Activated naive CD8-positive, alpha-beta T cell treated with anti-CD3 and anti-CD28 coated beads for 36 hours (primary cell): ENCODE measurements at regions not wholly inside any gene's neighbourhood (a gene's known extent, or its start where the extent isn't known, plus 50 kb on each side); places are given as distances from the start of the nearest gene placed in this dataset.
"Not testable (repeated sequence)": the region's sequence is repeated elsewhere in the genome, so short reads cannot be mapped to it uniquely, and the experiment has no call there.

Experiments
- DNase-seq: peaks from one replicate; pipeline ENCODE4 v3.0.0; 2021
- H3K27ac Mint-ChIP-seq: one replicate; pipeline ENCODE4 v1.8.0; 2022; ENCODE audit warnings: mild to moderate bottlenecking, moderate library complexity, mixed read lengths
- H3K27me3 Mint-ChIP-seq: one replicate; pipeline ENCODE4 v1.8.0; 2022; ENCODE audit warnings: mild to moderate bottlenecking, mixed read lengths
- H3K36me3 Mint-ChIP-seq: one replicate; pipeline ENCODE4 v1.8.0; 2021; ENCODE audit warnings: mild to moderate bottlenecking, mixed read lengths
- H3K4me1 Mint-ChIP-seq: one replicate; pipeline ENCODE4 v1.8.0; 2021; ENCODE audit warnings: mixed read lengths
- H3K4me3 Mint-ChIP-seq: one replicate; pipeline ENCODE4 v1.8.0; 2022; ENCODE audit warnings: mild to moderate bottlenecking, moderate library complexity, mixed read lengths
- H3K9me3 Mint-ChIP-seq: one replicate; pipeline ENCODE4 v1.8.0; 2022; ENCODE audit warnings: mixed read lengths

DNA sequence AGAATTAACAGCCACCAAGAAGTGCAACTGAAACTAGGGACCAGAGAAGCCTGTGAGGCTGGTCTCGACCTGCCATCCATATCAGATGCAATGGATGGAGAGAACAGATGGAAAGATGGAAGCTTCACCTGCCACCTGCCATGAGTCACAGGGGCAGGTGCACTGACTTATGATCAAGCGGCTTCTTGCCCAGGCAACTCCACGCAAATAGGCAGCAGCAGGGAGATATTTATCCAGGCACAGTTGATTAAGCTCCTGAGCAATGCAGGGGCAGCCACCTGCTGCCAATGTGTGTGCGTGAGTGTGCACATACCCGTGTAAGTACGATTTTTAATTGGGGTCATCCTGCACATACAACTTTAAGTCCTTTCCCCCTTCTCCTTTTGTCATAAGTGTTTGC is 174.2 kb downstream of the PTPRU start:
- H3K27ac Mint-ChIP-seq: no peak overlapping the region
- no peak overlapping the region for H3K4me3 Mint-ChIP-seq
- H3K9me3 Mint-ChIP-seq: no peaks in the 10 kb centered on the region
- no peak for DNase-seq
- peaks cover 12% of the 10 kb centered on the region for H3K27me3 Mint-ChIP-seq
- peaks cover 2% of the 10 kb centered on the region for H3K4me1 Mint-ChIP-seq
- no peaks in the 10 kb centered on the region for H3K36me3 Mint-ChIP-seq

DNA sequence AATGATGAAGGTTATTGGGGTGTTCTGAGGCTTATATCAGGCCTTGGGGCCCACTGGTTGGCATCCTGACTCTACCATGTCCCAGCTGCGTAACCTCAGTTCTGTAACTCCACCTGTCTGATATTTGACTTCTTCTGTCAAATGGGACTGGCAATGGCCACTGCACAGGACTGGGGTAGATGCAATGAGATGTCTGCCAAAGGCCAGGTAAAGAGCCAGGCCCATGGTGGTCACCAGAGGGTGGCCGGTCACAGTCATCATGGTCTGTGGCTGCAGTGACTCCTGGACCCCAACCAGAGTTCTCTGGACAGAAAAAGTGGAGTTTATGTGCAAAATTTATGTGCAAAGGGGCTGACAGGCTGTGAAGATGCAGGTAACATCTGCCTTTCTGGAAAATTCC is 173.3 kb downstream of the PTPRU start:
- Mint-ChIP-seq H3K4me3 (no peak overlapping the region), H3K36me3 (no peaks in the 10 kb centered on the region), H3K27me3 (peaks cover 10% of the 10 kb centered on the region), H3K4me1 (peaks cover under 1% of the 10 kb centered on the region), H3K9me3 (peaks cover 1% of the 10 kb centered on the region), H3K27ac (no peak overlapping the region)
- no peak for DNase-seq

DNA sequence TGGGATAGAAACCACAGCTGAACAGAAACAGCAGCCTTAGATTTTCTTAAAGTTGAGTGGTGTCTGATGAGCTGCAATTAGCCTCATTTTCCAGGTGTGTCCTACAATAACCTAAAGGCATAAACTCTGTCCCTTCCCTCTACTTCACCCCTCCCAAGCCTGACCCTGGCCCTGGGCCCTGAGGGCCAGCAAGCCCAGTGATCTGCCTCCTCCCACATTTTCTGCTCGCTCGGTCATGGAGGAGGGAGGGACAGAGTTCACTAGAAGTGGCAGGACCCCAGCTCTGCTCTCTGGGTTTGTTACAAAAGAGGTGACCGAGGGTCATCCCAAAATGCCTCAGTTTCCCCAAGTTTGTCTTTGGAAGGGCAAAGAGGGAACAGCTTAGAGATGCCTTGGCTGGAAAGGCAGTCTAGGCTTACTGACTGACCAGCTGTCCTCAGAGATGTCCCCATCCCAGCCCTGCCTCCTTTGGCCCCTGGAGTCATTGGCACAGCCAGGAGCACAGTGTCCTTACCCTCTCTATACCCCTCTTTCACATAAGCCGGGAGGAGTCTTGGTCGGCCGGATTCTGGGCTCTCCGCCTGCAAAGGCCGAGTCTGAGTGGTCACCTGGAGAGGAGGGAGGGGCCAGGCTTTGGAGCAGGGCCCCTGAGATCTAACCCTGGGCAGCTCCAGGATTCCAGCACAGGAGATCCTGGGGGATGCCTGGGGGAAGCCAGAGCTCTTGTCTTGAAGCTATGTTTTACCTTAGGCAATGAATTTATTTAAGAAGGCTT is 172.7 kb downstream of the PTPRU start:
- DNase-seq: no peak
- Mint-ChIP-seq H3K9me3 (peaks cover 1% of the 10 kb centered on the region), H3K27ac (no peak overlapping the region), H3K4me1 (no peaks in the 10 kb centered on the region), H3K27me3 (peaks cover 10% of the 10 kb centered on the region), H3K4me3 (no peak overlapping the region), H3K36me3 (no peaks in the 10 kb centered on the region)

DNA sequence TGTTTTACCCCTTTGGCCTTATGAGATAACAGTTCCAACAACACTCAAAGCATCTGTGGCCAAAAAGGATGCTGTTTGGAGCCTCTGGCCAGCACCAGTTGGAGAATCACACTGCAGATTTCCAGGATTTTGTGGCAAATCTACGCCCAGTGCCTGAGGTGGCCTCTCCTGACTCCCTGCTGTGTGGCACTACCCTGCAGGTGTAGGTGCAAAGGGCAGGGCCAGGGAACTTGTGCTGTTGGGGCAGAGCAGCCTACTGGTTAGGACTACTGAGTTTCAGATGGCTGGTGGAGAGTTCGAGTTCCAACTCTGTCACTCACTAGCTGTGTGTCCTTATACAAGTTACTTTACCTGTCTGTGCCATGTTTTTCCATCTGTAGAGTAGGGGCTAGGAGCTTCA is 170.5 kb downstream of the PTPRU start:
- peaks cover 10% of the 10 kb centered on the region for H3K27me3 Mint-ChIP-seq

GRCh38 chr1:29400203-29400602 is 163.9 kb downstream of the PTPRU start:
- not testable (repeated sequence) for H3K27ac Mint-ChIP-seq, H3K36me3 Mint-ChIP-seq, H3K4me1 Mint-ChIP-seq, H3K27me3 Mint-ChIP-seq, H3K4me3 Mint-ChIP-seq, H3K9me3 Mint-ChIP-seq, DNase-seq

More for the DNA sequence above, 170.5 kb downstream of the PTPRU start:
- H3K9me3 Mint-ChIP-seq: peaks cover 1% of the 10 kb centered on the region
- H3K4me1 Mint-ChIP-seq: no peaks in the 10 kb centered on the region
- H3K36me3 Mint-ChIP-seq: no peaks in the 10 kb centered on the region
- H3K4me3 Mint-ChIP-seq: no peak overlapping the region
- no peak for DNase-seq
- no peak overlapping the region for H3K27ac Mint-ChIP-seq

DNA sequence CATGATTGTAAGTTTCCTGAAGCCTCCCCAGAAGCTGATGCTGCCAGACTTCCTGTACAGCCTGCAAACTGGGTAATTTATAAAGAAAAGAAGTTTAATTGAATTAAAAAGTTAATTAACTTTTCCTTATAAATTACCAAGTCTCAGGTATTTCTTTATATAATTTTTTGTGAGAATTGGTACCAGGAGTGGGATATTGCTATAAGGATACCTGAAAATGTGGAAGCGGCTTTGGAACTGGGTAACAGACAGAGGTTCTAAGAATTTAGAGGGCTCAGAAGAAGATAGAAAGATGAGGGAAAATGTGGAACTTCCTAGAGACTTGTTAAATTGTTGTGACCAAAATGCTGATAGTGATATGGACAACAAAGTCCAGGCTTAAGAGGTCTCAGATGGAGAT is 163.1 kb downstream of the PTPRU start:
- Mint-ChIP-seq H3K36me3 (no peaks in the 10 kb centered on the region), H3K4me1 (no peaks in the 10 kb centered on the region), H3K27ac (no peak overlapping the region), H3K9me3 (peaks cover 6% of the 10 kb centered on the region), H3K27me3 (no peaks in the 10 kb centered on the region), H3K4me3 (no peak overlapping the region)
- DNase-seq: no peak

DNA sequence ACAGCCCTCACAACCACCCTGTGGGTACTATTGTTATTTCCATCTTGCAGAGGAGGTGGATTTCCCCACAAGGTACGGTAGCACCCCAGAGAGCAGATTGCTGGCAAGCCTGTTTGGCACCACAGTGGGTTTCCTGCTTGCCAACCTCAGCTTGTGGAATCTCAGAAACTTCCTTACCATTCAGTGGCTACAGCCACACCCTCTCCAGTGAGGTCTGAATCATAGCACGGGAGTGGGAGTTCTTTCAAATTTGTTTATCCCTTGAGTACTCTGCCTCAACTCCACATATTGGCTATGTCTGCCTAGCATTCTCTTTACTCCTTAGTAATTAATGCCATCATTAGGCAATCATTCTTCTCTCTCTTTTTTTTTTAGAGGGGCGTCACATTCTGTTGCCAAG is 162.1 kb downstream of the PTPRU start:
- H3K36me3 Mint-ChIP-seq: no peaks in the 10 kb centered on the region
- no peaks in the 10 kb centered on the region for H3K4me1 Mint-ChIP-seq
- H3K4me3 Mint-ChIP-seq: no peak overlapping the region
- DNase-seq: no peak
- peaks cover 6% of the 10 kb centered on the region for H3K9me3 Mint-ChIP-seq
- H3K27ac Mint-ChIP-seq: no peak overlapping the region
- H3K27me3 Mint-ChIP-seq: no peaks in the 10 kb centered on the region

- no peak overlapping the region for H3K4me3 Mint-ChIP-seq
- H3K27ac Mint-ChIP-seq: no peak overlapping the region
- H3K36me3 Mint-ChIP-seq: no peaks in the 10 kb centered on the region
- peaks cover 6% of the 10 kb centered on the region for H3K9me3 Mint-ChIP-seq
- peaks cover 3% of the 10 kb centered on the region for H3K27me3 Mint-ChIP-seq
- DNase-seq: no peak
- H3K4me1 Mint-ChIP-seq: no peaks in the 10 kb centered on the region
Observed at GRCh38 chr1:29397981-29398380, 161.7 kb downstream of the PTPRU start.

GRCh38 chr1:29397256-29397590 is 160.9 kb downstream of the PTPRU start:
- peaks cover 8% of the 10 kb centered on the region for H3K27me3 Mint-ChIP-seq
- peaks cover 6% of the 10 kb centered on the region for H3K9me3 Mint-ChIP-seq
- no peaks in the 10 kb centered on the region for H3K4me1 Mint-ChIP-seq
- DNase-seq: no peak
- H3K4me3 Mint-ChIP-seq: no peak overlapping the region
- no peaks in the 10 kb centered on the region for H3K36me3 Mint-ChIP-seq
- no peak overlapping the region for H3K27ac Mint-ChIP-seq

- H3K4me3 Mint-ChIP-seq: no peak overlapping the region
- peaks cover 10% of the 10 kb centered on the region for H3K27me3 Mint-ChIP-seq
- DNase-seq: no peak
- peaks cover 6% of the 10 kb centered on the region for H3K9me3 Mint-ChIP-seq
- H3K4me1 Mint-ChIP-seq: no peaks in the 10 kb centered on the region
- no peaks in the 10 kb centered on the region for H3K36me3 Mint-ChIP-seq
- no peak overlapping the region for H3K27ac Mint-ChIP-seq
Observed at GRCh38 chr1:29396438-29397255, 160.3 kb downstream of the PTPRU start.

DNA sequence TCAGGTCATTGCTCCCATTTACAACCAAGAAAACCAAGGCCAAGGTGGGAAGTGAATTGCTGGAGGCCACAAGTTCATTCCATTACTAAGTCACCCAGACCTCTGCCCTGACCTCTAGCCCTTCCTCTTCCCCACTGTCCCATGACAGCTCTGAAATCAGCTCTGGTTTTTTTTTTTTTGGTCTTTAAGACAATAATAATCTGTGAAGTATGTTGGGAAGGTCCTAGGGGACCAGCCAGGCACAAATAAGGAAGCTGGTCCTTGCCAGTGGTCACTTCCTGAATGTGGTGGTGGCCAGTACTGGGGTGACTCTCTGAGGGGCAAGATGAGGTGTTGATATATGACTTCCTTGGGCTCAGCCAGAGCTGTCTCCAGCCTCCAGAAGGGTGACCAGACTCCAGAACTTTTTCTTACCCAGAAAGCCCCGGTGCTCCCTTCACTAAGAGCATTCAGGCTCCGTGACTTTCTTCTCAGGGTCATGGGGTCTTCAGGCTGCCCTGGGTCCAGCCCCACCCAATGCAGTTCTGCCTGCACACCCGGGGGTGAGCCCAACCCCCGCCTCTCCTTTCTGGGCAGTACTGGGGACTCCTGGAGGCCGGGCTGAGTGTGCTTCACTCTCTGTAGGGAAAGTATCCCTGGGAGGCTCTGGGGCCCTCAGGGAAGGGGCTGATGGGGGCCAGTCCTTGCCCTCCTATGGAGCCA is 159.6 kb downstream of the PTPRU start:
- Mint-ChIP-seq H3K27me3 (peaks cover 11% of the 10 kb centered on the region), H3K27ac (no peak overlapping the region), H3K36me3 (no peaks in the 10 kb centered on the region), H3K9me3 (peaks cover 6% of the 10 kb centered on the region), H3K4me1 (no peaks in the 10 kb centered on the region), H3K4me3 (no peak overlapping the region)
- DNase-seq: no peak

DNA sequence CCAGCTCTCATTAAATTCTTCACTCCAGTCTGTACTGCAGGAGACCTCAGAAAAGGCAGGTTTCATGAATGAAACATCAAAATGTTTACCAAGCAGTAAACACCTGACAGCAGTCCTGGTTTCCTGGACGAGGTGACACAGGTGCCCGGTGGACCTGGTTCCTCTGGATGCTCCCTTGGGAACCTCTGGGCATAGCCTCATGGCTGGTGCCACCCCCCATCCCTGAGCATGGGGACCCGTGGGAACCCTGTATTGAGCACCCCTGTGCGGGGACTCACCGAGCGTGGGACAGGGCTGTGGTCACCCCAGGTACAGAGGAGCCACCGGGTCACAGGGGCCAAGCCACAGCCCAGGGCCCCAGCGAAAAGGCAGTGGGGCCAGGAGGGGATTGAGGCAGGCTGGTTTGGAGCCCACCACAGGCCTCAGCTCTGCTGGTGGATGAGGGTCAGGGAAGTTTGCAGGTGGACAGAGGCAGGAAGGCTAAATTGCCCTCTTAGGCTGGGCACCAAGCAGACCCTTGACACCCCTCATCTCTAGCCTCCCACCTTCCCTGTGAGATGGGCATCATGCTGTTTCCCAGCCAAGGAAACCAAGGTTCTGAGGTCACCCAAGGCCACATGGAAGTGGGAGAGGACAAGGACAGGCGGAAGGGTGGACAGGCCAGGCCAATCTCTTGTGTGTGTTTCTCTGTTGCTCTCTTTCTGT is 158.4 kb downstream of the PTPRU start:
- H3K9me3 Mint-ChIP-seq: peaks cover 5% of the 10 kb centered on the region
- DNase-seq: no peak
- no peak overlapping the region for H3K4me3 Mint-ChIP-seq
- H3K36me3 Mint-ChIP-seq: no peaks in the 10 kb centered on the region
- no peak overlapping the region for H3K27ac Mint-ChIP-seq
- no peaks in the 10 kb centered on the region for H3K4me1 Mint-ChIP-seq
- H3K27me3 Mint-ChIP-seq: peaks cover 18% of the 10 kb centered on the region

DNA sequence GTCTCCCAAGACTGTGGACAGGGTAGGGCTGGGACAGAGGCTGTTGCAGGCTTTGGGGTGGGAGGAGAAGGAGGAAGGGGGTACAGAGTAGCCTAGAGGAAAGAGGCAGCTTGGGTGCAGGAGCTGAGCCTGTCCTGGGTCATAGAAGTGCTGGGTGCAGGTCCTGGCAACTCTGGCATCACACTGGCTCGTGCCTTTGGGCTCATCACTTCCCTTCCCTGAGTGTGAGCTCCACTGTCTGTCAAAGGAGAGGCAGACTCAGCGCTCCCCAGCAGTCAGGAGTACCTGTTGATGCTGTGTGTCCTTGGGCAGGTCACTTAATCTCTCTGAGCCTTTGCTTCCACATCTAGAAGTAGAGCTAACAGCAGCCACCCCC is 157.1 kb downstream of the PTPRU start:
- H3K9me3 Mint-ChIP-seq: no peaks in the 10 kb centered on the region
- peaks cover 24% of the 10 kb centered on the region for H3K27me3 Mint-ChIP-seq
- H3K4me3 Mint-ChIP-seq: no peak overlapping the region
- no peak overlapping the region for H3K27ac Mint-ChIP-seq
- H3K36me3 Mint-ChIP-seq: no peaks in the 10 kb centered on the region
- no peak for DNase-seq
- H3K4me1 Mint-ChIP-seq: no peaks in the 10 kb centered on the region

- no peak for DNase-seq
- Mint-ChIP-seq H3K27ac (no peak overlapping the region), H3K27me3 (peaks cover 25% of the 10 kb centered on the region), H3K4me1 (no peaks in the 10 kb centered on the region), H3K36me3 (no peaks in the 10 kb centered on the region), H3K9me3 (no peaks in the 10 kb centered on the region), H3K4me3 (no peak overlapping the region)
Observed at GRCh38 chr1:29392486-29393450, 156.4 kb downstream of the PTPRU start.
